Urinary bladder (tissue), 3 donors: ENCODE measurements at regions not wholly inside any gene's neighbourhood (a gene's known extent, or its start where the extent isn't known, plus 50 kb on each side); places are given as distances from the start of the nearest gene placed in this dataset.
A peak's percentile ranks its signal among the peaks of the same experiment; 100 is the strongest.

ENCODE experiments used
- DNase-seq: peaks from one replicate; pipeline ENCODE4 v3.0.0-alpha.2; 2015; ENCODE audit errors: extremely low spot score
- H3K27ac ChIP-seq: one replicate; pipeline ENCODE4 v1.5.1; 2013; ENCODE audit warnings: low read depth, mild to moderate bottlenecking, moderate library complexity
- H3K36me3 ChIP-seq: one replicate; pipeline ENCODE4 v1.6.1; 2013; ENCODE audit warnings: mild to moderate bottlenecking, moderate library complexity; ENCODE audit not compliant: insufficient read depth
- H3K4me1 ChIP-seq: one replicate; pipeline ENCODE4 v1.6.1; 2013; ENCODE audit warnings: mild to moderate bottlenecking, moderate library complexity; ENCODE audit not compliant: insufficient read depth
- H3K4me3 ChIP-seq: one replicate; pipeline ENCODE4 v1.5.1; 2013; ENCODE audit warnings: low read depth, low read length
- WGBS: extraction: QIAGEN DNeasy Blood & Tissue Kit; methylation state at CpG from one replicate; pipeline ENCODE4 v1.1.7; 2013; 5-methylcytosine and 5-hydroxymethylcytosine counted together
- donor health status: healthy with polysubstance abuse.
- donor health status: healthy.

GRCh38 chr3:99551520-99551919, 86.9 kb upstream of the COL8A1 start:
- Histone ChIP-seq H3K27ac (no peak overlapping the region), H3K36me3 (no peaks in the 10 kb centered on the region), H3K4me3 (no peak overlapping the region), H3K4me1 (no peaks in the 10 kb centered on the region)
- 85% methylated on average over 1 of the region's 1 CpG for WGBS
- no peak for DNase-seq

GRCh38 chr3:99549957-99550603, 88.3 kb upstream of the COL8A1 start:
- 67% methylated on average over 2 of the region's 2 CpGs for WGBS
- no peak overlapping the region for H3K4me3 ChIP-seq
- H3K4me1 ChIP-seq: no peaks in the 10 kb centered on the region
- no peak overlapping the region for H3K27ac ChIP-seq
- no peak for DNase-seq
- H3K36me3 ChIP-seq: no peaks in the 10 kb centered on the region

- Histone ChIP-seq H3K4me3 (no peak overlapping the region), H3K27ac (no peak overlapping the region), H3K4me1 (no peaks in the 10 kb centered on the region), H3K36me3 (no peaks in the 10 kb centered on the region)
- 46% methylated on average over 4 of the region's 4 CpGs for WGBS
- DNase-seq: no peak
Measured at GRCh38 chr3:99549220-99549619, 89.2 kb upstream of the COL8A1 start.

GRCh38 chr3:99548674-99549073, 89.7 kb upstream of the COL8A1 start:
- H3K36me3 ChIP-seq: no peaks in the 10 kb centered on the region
- H3K4me1 ChIP-seq: no peaks in the 10 kb centered on the region
- 73% methylated on average over 1 of the region's 1 CpG for WGBS
- DNase-seq: no peak
- H3K27ac ChIP-seq: no peak overlapping the region
- no peak overlapping the region for H3K4me3 ChIP-seq

GRCh38 chr3:99545941-99546580, 92.3 kb upstream of the COL8A1 start:
- WGBS: 17% methylated on average over 3 of the region's 3 CpGs
- peak overlapping the region; percentile 5 for H3K27ac ChIP-seq
- DNase-seq: no peak
- H3K4me1 ChIP-seq: no peaks in the 10 kb centered on the region
- H3K4me3 ChIP-seq: peak overlapping the region; percentile 28
- no peaks in the 10 kb centered on the region for H3K36me3 ChIP-seq

- H3K4me3 ChIP-seq: no peak overlapping the region
- no peak overlapping the region for H3K27ac ChIP-seq
- DNase-seq: no peak
- no peaks in the 10 kb centered on the region for H3K36me3 ChIP-seq
- WGBS: 58% methylated on average over 4 of the region's 4 CpGs
- no peaks in the 10 kb centered on the region for H3K4me1 ChIP-seq
Measured at GRCh38 chr3:99544786-99545281, 93.6 kb upstream of the COL8A1 start.

DNA sequence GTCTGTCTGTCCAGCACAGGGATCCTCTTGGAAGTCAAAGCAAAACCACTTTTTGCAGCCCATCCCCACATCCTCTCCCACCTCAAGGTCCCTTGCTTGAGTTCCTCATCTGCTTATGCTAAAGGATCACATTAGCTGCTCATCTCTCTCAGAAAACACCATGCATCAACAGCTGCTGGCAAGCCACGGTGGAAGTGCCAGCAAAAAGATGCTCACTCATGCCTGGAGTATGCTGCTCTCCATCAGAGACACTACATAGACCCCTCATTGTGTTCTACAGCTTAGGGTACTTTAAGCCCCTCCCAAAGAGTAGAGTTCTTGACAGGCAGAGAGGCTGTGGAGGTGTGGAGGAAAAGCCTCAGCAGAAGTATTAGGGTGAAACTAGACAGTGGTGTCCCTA, 94.6 kb upstream of the COL8A1 start:
- Histone ChIP-seq H3K36me3 (no peaks in the 10 kb centered on the region), H3K4me3 (no peak overlapping the region), H3K27ac (no peak overlapping the region), H3K4me1 (no peaks in the 10 kb centered on the region)
- no peak for DNase-seq
- 21% methylated on average over 1 of the region's 1 CpG for WGBS

GRCh38 chr3:99542767-99543518, 95.5 kb upstream of the COL8A1 start:
- Histone ChIP-seq H3K27ac (no peak overlapping the region), H3K4me1 (no peaks in the 10 kb centered on the region), H3K36me3 (no peaks in the 10 kb centered on the region), H3K4me3 (no peak overlapping the region)
- DNase-seq: no peak
- WGBS: 70% methylated on average over 4 of the region's 4 CpGs

DNA sequence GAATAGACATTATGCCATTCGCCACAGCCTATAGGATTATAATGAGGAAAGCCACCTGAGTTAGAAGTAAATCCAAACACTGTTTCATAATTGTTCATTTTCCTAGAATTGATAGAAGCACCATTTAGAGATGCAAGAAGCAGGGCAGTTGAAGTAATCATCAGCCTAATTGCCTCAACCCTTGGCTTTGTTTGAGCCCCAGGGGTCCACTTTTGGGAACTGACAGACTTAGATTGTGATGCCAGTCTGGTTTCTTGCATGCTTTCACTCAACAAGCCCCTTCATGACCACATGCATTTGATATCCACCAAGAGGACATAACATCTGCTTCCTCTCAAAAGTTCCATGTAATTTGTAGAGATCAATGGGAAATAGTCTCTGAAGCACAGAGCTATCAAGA, 97.2 kb upstream of the COL8A1 start:
- WGBS: 92% methylated on average over 1 of the region's 1 CpG
- no peak for DNase-seq
- H3K4me1 ChIP-seq: no peaks in the 10 kb centered on the region

DNA sequence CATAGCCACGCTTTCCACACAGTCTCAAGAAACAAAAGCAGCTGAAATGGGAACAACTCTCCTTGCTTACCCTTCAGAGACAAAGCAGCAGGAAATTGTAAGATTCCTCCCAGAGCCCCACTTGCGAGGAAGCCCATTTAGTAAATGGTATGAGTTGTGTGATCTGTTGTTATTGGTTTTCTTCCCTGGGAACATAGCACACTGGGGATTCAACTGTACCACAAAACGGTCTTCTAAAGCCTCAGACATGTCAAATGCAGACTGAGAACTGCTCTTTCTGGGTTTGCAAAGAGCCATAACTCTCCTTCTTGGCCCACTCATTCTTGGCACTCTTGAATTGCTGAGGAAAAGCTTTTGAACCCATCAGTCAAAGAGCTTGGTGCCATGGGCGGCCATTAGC, 101.0 kb upstream of the COL8A1 start:
- H3K4me1 ChIP-seq: no peaks in the 10 kb centered on the region
- no peaks in the 10 kb centered on the region for H3K36me3 ChIP-seq
- H3K4me3 ChIP-seq: no peak overlapping the region
- H3K27ac ChIP-seq: no peak overlapping the region
- 83% methylated on average over 4 of the region's 4 CpGs for WGBS
- DNase-seq: no peak

More for the DNA sequence above, 97.2 kb upstream of the COL8A1 start:
- H3K27ac ChIP-seq: no peak overlapping the region
- H3K36me3 ChIP-seq: no peaks in the 10 kb centered on the region
- no peak overlapping the region for H3K4me3 ChIP-seq

DNA sequence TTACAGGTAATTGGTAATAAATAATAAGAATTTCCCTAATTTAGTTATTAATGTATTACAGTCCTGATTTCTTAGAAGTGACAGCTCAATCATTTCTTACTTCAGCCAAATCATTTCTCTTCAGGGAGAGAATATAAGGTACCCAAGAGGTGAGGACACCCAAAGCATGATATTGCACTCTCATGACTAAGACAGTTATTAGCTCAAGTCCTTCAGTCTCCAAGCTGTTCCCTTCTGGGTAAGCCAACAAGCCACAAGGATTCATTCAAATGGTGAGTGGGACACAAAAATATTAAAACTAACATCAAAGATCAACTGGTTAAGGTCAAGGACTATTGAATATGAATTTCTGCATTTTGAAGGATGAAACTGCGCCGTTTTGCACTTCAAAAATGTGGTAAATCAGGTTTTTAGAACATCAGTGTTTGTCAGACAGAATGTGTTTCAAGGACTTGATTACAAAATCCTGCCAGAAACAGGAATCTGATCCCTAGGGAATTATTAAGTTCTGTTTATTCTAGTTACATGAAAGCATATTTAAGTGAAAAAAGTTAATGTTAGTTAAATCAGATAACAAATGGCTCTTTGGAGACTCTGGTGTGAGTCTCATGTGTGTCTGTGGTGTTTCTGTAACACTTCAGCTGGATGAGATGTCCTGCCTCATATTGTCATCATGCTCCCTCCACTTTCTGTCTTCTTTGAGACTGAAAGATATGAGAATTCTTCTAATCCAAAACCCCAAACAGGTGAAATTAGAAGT, 101.7 kb upstream of the COL8A1 start:
- Histone ChIP-seq H3K27ac (no peak overlapping the region), H3K4me3 (no peak overlapping the region), H3K36me3 (no peaks in the 10 kb centered on the region), H3K4me1 (no peaks in the 10 kb centered on the region)
- DNase-seq: no peak
- WGBS: 83% methylated on average over 2 of the region's 2 CpGs

DNA sequence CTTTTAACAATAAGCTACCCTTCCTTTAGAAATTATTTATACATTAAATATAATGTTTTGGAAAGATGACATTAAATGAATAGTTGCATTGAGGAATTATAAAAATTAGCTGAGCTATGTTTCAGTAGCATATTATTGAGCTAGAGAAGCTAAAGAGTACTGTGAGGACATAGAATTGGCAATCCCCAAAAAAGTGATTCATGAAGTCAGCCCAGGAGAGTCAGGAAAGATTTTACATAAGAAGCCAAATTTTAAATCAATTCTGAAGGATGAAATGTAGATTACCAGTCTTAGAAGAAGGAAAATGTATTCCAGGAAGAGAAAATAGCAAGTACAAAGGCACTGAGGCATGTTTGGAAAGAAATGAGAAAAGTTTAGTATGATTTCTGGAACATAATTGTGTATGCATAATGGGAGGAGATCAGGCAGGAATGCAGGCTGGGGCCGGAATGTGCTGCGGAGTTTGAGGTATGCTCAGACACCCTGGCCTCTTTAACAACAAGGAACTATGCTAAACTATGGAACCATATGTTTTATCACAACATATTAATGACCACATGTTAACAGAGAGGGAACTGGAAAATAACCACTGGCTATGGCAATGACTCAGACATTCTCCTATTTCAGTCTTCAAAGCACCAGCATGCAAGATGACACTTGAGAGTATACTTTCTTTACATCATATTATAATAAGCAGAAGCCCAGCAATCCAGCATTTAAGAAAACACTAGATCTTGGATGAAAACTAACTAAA, 103.3 kb upstream of the COL8A1 start:
- DNase-seq: no peak
- H3K4me3 ChIP-seq: no peak overlapping the region
- H3K36me3 ChIP-seq: no peaks in the 10 kb centered on the region
- WGBS: 62% methylated on average over 2 of the region's 2 CpGs
- H3K4me1 ChIP-seq: no peaks in the 10 kb centered on the region
- no peak overlapping the region for H3K27ac ChIP-seq

- WGBS: 71% methylated on average over 2 of the region's 2 CpGs
- no peak for DNase-seq
- H3K4me3 ChIP-seq: no peak overlapping the region
Measured at GRCh38 chr3:99532246-99532645, 106.1 kb upstream of the COL8A1 start.

More at GRCh38 chr3:99532246-99532645, 106.1 kb upstream of the COL8A1 start:
- H3K4me1 ChIP-seq: no peaks in the 10 kb centered on the region
- H3K27ac ChIP-seq: no peak overlapping the region
- H3K36me3 ChIP-seq: no peaks in the 10 kb centered on the region
